ENCODE measurements at regions not wholly inside any gene's neighbourhood (a gene's known extent, or its start where the extent isn't known, plus 50 kb on each side); places are given as distances from the start of the nearest gene placed in this dataset.

DNA sequence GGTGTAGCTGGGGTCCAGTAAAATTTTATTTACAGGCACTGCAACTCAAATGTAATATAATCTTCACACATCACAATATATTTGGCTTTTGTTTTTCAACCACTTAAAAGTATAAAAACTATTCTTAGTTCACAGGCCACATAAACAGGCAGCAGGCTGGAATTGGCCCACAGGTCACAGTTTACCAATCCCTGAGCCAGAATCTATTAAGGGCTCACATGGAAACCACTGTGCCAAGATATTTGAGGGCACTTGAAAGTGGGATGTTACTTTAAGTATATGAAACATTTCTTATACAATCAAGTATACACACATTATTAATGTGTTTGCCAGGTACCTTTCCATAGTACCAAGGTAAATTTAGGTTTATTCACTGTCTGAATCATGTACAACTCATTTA lies 71.9 kb upstream of the PRDX6 start:
- no peak for TF ChIP-seq POLR2A (IDR thresholded peaks at IDR 0.05; ENCODE audit: low read depth)
- no peak for TF ChIP-seq CTCF (IDR thresholded peaks at IDR 0.05)
- TF ChIP-seq POLR2AphosphoS5 (IDR thresholded peaks at IDR 0.05): no peak
- TF ChIP-seq EP300 (IDR thresholded peaks at IDR 0.05): no peak
